Stimulated activated CD8-positive, alpha-beta memory T cell treated with anti-CD3 and anti-CD28 coated beads, Interleukin-15, amount 100 ng/mL, for 1 hour (primary cell): ENCODE measurements at regions not wholly inside any gene's neighbourhood (a gene's known extent, or its start where the extent isn't known, plus 50 kb on each side); places are given as distances from the start of the nearest gene placed in this dataset.
"Not testable (repeated sequence)": the region's sequence is repeated elsewhere in the genome, so short reads cannot be mapped to it uniquely, and the experiment has no call there.

ENCODE experiments used
- DNase-seq: peaks from one replicate; pipeline ENCODE4 v3.0.0-alpha.2; 2020; ENCODE audit warnings: low read depth

DNA sequence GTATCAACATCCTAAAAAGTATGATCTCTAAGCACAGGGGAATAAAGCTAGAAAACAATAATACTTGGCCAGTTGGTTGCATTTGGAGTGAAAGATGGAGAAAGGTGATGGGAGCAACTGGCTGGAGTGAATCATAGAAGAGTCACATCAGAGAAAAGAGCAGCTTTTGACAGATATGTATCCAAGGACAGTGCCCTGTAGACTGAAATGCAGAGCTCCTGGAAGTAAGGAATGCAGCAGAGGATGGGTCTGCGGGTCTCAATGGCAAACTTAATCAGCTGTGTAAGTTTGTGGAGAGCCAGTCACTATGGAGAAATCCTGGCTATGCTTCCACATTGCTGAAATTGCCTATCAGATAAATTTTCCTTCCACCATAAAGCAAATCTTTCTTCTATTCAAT lies 218.1 kb upstream of the PRNP start:
- DNase-seq: no peak

DNA sequence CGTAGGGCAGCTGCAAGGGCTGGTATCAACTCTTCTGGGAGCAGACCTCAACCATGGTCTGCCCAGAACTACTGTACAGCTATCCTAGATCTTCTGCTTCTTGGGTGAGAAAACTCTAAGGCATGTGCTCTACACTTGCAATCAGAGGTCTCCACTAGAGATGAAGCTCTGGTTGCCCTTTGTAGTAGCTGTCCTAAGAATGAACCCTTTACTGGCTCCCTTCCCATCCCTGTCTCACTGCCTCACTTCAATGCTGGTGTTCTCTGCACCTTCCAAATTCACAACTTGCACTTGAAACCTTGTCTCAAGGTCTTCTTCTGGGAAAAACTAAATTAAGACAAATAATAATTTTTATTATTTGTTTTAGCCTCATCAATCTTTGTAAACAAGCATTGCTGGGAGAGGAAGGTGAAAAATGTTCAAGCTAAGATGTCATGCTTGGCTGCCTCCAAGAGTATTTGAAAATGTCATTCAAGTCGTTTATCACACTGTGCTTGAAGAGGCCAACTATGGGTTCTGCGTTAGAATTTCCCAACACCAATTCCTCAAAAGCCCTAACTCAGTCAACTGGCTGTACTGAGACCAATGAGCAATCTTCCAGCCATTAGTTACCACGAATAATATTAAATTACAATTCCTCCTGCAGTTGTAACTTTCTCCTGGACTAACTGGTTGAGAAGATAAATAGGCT lies 216.9 kb upstream of the ADRA1D start:
- DNase-seq: no peak

DNA sequence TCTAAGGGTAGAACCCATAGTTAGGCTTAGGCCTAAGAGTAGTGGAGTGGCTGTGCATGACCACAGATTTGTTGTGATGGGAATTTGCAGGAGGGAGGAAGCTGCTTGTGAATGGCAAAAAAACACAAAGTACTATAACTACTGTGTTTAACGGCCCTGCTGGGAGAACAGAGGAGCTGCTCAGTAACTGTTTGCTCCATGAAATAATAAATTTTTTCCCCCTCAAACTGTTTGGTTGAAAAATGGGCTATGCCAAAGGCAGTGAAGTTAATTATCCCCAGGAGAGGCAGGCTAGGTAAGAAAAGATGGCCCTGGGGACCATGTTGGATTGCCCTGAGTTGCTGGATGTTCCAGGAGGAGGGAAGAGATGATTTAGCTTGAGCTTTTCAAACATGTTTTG lies 216.1 kb upstream of the ADRA1D start:
- no peak for DNase-seq

DNA sequence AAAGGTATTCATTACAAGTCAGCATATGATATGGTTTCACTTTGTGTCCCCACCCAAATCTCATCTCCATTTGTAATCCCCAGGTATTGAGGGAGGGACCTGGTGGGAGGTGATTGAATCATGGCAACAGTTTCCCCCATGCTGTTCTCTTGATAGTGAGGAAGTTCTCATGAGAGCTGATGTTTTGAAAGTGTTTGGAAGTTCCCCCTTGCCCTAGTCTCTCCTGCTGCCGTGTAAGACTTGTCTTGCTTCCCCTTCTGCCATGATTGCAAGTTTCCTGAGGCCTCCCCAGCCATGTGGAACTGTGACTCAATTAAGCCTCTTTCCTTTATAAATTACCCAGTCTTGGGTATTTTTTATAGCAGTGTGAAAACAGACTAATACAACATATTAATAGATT lies 213.7 kb upstream of the ADRA1D start:
- not testable (repeated sequence) for DNase-seq

DNA sequence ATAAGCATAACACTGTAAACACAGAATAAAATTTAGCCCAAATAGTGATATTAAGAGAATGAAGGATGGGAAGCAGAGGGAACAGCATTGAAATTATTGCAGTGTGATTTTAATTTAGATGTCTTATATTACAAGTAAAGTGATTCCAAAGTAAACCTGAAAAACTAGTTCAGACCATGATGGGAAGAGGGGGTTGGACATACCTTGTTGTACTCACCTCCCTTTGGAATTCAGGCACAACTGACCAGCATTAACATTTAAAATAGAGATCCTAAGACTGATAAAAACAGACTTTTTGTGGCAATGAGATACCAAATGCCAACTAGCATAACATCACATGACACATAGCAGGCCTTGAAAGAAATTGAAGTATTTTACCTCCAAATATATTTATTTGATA lies 210.0 kb upstream of the ADRA1D start:
- no peak for DNase-seq

DNA sequence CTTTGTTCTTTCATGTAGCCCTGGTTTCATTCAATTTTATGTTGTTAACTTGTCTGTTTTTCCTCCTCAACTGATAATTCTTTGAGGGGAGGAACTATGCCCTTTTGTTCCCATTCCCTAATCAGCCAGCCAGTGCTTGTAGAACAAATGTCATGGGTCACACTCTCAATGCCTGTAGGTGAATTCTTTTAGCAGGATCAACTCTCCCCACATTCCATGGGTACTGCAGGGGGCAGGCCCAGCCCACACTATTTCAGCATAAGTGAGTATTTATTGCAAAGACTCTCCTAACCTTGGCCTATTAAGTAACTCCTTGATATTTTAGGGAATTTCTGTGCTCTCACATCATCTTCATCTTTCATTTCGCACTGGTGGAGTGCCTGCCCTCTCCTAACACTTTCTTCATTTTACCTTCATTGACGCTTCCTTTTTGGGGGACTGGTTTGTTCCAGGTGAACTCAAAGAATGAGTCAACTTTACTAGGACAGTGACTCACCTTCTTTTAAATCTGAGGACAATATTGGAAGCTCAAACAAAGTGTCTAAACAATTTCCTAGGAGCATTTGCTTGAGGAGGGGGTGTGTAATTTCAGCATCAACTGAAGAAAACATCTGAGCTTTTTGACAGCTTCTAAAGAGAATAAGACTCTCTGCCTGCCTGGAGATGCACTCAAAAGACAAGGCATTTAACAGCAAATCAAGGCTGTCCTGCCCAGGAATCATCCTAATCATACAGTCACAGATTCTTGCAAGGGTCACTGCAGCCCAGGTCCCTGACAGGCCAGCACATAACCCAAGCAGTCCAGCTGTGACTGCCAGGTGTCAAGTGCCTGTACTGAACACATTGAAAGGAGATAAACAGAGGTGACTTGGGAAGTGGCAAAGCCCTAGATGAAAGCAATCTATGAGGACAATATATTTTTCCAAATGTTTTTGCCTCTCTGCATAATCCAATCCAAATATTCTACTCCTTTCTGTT lies 208.8 kb upstream of the ADRA1D start:
- DNase-seq: no peak

DNA sequence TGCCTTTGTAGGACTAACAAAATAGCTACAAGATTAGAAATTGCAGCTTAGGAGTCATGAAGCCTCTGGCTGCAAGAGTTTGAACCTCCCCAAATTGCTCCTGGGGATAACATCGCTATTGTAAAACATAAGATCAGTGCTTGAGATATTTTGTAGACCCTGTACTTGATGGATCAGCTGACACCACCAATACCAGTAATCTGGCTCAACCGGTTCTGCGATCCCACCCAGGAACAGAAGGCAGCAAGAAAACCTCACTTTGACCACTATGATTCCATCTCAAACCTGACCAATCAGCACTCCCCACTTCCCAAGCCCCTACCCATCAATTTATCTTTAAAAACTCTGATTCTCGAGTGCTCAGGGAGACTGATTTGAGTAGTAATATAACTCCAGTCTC lies 206.9 kb upstream of the ADRA1D start:
- DNase-seq: no peak

DNA sequence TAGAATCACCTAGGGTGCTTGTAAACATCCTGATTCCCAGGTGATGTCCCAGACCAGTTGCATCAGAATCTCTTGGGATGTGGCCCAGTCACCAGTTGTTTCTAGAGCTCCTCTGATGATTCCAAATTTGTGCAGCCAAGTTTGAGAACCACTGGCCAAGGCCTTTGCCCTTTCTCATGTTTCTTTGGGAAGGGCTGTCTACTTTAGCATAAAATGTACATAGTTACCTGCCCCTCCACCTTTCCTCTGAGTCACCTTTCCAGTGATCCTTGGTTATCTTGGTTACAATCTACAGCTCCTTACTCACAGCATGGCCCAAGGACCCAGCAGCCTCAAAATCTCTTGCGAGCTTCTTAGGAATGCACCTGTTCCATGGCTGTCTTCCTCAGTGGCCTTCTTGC lies 206.2 kb upstream of the ADRA1D start:
- DNase-seq: no peak

DNA sequence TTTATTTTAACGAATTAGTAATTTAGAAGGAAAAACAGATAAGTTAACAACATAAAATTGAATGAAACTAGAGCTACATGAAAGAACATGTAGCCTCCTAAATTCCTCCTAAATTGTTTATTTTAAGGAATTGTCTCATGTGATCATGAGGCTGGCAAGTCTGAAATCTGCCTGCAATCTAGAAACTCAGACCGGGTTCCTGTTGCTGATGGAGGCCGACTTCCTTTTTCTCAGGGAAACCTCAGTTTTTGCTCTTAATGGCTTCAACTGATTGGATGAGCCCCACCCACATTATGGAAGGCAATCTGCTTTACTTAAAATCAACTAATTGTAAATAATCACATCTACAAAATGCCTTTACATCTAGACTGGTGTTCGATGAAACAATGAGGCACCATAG lies 205.0 kb upstream of the ADRA1D start:
- no peak for DNase-seq

DNA sequence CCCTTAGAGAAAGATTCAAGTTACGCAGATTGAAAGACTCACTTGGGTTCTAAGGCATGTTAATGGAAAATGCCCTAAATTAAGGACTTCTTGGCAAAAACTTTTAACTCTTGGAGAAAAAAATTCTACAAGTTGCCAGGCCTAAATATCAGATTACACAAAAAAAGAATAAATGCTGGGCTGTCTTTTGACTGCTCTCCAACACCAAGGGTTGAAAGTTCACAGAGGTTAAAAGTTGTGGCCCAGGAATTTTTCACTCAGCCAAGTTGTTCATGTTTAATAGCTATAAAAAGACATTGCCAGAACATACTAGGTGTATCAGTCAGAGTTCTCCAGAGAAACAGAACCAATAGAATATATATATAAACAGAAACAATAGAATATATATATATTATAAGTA lies 204.3 kb upstream of the ADRA1D start:
- no peak for DNase-seq

DNA sequence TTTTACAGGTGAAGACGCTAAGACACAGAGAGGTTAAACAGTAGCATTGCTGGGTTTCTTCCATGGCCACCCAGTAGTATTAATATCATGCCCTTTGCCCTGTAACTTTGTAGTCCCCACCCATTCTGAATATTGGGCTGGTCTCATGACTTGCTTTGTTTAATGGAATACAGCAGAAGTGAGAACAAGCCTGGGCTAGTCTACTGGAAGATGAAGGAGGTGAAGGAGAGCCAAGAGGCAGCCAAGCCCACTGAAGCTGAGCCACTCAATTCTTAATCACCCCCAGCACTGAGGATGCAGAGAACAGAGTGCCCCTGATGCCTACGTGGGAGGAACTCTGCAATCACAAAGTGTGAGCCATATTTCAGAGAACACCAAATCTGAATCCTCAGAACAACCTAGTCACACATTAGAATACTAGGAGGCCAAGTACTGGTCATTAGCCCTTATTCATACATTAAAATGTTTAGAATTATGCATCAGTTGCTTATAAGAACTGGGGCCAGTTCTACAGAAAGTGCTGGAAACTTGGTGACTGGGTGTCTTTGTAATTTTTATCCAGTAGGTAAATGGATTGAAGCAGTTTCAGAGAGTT lies 202.5 kb upstream of the ADRA1D start:
- no peak for DNase-seq

DNA sequence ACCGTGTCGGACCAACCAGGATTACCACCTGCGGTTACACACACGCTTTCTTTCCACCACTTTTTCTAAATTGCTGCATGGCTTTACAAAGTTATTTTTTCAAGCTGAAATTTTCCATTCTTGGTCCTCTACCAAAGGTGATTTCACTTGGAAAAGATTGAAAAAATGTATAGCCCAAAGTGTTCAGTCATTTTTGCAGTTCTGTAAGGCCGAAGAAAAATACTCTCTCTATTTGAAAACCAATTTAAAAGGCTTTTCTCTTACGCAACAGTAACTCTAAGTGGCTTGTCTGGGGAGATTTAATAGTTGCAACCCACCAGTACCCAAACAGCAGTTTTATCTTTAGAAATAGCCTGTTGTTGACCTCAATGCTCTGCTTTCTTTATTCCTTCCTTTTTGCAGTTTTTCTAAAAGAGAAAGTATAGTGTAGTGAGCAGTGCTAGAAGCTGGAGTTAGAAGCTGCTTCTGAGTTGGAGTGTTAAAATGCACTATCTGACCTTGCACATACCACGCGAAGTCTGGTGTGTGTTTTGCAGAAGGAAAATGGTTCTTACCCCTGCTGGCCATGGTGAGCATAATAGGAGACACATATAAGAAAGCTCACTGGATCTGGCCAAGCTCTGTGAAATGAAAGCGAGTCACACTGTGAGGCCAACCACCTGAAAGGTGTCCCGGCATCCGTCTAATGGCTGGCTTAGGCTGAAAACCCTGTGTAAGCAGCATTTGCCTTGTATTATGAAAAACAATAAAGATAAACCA lies 201.0 kb upstream of the ADRA1D start:
- DNase-seq: no peak

DNA sequence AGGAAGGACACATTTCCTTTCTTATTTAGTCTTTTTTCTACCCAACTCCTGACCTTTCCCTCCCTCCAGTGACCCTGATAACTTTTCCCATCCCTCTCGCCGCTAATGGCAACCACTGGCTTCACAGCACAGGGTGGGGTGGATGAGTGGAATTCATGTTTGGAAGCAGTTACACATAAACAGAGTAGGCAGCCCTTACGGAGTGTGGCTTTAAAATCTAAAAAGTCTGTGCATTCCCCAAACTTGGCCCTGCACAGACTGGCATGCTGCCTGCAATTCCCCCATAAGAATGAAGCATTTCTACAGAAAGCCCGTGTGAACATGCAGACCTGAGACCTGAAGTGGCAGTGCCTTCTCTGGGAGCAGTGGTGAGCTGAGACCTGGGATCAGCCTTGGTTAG lies 196.7 kb upstream of the ADRA1D start:
- no peak for DNase-seq

DNA sequence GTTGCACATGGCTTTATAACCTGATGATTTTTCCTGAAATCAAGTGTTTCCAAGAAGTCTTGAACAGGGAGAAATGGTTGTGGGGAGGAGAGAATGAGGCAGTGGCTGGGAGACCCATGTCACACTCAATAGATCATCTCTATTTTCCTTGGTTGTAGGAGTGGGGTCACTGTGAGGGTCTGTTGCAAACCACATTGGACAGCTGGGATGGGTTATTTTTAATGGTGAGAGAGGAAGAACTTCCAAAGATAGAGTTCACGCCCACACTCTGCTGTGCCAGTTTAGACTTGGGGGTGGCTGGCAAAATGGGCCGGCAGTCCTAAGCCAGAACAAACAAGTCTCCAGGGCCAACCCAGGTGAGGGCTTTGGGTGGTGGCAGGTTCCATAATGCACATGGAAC lies 196.2 kb upstream of the ADRA1D start:
- no peak for DNase-seq

DNA sequence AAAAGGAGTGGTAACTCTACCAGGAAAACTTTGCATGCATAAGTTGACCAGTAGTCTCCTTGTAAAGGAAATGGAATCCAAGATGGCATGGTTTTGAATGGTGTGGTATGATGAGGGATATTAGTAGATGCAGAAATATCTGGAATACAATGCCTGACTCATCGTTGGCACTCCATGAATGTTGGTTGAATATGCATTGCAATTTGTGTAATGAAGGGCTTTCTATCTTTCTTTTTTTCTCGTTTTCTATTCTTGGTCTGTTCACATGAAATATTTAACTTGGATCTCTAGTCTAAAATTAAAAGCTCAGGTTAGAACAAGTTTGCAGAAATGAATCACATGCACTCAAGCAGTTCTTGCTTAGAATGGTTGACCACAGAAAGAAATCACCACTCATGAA lies 195.3 kb upstream of the ADRA1D start:
- no peak for DNase-seq

DNA sequence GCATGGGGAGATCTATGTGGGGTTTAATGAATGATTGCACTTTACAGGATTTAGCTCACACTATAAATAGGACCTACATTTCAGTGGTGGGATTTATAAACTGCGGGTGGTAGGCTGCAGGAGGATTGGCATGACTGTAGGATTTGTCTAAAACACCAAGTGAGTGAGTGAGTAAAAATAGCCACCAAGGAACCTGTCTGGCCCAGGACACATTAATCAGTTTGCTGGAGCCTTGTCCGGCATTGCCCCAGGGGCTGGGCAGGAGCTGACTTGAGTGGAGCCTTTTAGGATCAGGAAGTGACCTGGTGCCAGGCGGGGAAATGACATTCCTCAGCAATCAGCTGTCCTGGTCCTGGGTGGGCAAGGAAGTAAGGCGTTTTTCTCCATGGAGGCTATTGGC lies 193.9 kb upstream of the ADRA1D start:
- no peak for DNase-seq

DNA sequence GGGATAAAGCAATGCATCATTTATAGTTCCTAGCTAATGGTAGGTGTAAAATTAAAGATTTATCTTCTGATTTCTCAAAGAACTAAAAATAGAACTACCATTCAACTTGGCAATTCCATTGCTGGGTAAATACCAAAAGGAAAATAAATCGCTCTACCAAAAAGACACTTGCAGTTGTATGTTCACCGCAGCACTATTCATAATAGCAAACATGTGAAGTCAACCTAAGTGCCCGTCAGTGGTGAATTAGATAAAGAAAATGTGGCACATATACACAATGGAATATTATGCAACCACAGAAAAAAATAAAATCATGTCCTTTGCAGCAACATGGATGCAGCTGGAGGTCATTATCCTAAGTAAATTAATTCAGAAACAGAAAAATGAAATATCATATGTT lies 192.8 kb upstream of the ADRA1D start:
- DNase-seq: no peak

DNA sequence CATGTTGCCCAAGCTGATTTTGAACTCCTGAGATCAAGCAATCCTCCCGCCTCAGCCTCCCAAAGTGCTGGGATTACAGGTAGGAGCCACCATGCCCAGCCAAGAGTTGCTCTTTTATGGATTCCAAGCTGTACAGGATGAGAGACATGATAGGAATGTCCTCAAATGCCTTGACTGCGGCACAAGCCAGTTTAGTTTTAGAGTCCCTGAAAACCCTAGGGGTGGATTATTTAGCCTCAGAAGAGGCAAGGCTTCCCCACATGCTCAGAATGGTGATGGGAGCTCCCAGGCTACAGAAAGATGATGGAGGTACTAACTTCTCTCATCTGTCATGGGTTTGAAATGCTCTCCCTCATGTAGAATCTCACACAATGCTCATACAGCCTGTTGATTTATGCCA lies 192.1 kb upstream of the ADRA1D start:
- DNase-seq: no peak

DNA sequence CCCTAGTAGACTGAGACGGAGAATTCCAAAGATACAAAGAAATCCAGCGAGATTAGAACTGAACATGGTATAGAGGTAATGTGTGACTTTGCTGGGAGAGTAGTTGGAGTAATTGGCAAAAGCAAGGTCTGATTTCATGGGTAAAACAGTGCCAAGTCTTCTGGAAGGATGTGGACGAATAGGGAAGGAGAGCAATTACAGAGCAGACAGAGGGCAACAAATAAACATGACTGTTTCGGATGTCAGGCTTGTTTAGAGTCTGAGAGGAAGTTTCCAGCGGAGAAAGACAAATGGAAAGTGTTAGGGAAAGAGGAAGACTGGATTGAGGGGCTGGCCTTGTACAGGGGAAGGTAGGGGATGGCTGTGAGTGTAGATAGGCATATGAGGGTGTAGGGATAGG lies 190.4 kb upstream of the ADRA1D start:
- no peak for DNase-seq

DNA sequence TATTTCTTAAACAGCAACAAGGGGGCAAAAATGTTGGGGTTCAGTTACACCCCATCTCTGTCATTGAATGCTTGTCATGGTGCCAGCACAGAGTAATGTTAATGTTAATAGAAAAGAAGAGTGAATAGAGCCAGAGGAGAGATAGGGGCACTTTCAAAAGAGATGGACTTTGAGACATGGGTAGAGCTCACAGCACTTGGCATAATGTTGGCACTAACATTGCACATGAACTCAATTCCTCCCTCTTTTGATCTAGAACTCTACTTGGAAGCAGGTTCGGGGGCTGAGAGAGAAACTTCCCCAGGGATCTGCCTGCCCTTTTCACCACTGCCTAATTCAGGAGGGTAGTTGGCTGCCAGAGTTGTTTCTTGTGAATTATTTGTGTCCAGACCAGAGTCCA lies 188.0 kb upstream of the ADRA1D start:
- no peak for DNase-seq

DNA sequence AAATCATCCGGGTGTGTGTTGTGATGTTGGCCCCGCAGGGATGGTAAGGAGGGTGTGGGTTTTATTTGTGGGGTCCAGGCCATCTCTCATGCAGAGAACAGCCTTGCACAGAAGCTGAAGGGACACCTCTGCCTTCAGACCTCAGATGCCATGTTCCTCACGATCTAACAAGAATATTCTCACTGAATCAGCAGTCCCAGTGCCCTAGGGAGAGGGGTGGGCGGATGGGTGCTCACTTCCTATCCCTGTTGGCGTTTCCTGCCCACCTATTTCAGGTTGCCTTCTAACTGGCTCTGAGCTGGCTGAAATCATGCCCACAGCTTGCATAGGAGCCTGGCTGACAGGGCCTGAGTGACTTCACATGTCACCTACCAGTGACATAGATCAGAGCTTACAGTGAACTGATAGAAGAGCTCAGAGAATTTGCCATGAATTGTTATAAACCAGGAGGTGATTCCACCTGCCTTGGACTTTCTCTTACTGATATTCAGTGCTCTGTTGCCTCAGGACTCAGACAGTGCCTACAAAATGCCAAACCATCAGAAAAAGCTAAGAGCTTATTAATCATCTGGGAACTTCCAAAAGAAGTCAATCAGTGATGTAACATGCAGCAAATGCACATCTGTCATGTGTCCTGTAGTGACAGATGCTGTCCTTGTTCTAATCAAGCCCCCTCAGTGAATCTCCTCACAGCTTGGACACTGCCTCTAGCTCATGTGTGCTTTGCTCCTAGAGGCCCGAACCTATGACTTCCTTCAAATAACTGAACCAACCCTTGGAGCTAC lies 186.8 kb upstream of the ADRA1D start:
- no peak for DNase-seq

DNA sequence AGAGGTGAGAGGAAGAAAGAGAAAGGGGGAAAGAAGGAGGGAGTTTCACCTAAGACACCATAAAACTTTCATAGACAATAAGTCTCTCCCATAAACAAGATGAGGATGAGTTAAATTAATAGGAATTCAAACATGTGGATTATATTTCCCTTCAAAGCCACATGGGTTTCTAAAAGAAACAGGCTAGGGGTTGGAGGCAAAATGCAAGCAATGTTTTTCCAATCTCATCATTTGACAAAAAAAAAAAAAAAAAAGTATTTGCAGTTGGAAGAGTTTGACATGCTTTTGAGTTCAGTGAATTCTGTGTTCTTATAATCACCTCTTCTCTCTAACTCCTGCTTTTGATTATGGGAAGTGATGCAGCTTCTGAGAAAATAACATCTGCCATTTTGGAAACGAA lies 186.1 kb upstream of the ADRA1D start:
- no peak for DNase-seq
